Bronchial epithelial cell (primary cell): ENCODE measurements at regions not wholly inside any gene's neighbourhood (a gene's known extent, or its start where the extent isn't known, plus 50 kb on each side); places are given as distances from the start of the nearest gene placed in this dataset.
"Not testable (repeated sequence)": the region's sequence is repeated elsewhere in the genome, so short reads cannot be mapped to it uniquely, and the experiment has no call there.

ENCODE experiments used
- DNase-seq: peaks from one replicate; pipeline ENCODE4 v3.0.0-alpha.2; 2010; ENCODE audit warnings: low read depth
- FAIRE-seq: peaks from 2 replicates; lab custom pipeline; 2011; peaks lifted over from hg19 to GRCh38; lab: Jason Lieb, UNC
- H3K27me3 ChIP-seq: 2 replicates; pipeline ENCODE4 v1.5.1; 2011; ENCODE audit warnings: low read length; ENCODE audit not compliant: control insufficient read depth, insufficient read depth
- H3K36me3 ChIP-seq: 2 replicates; pipeline ENCODE4 v1.5.1; 2011; ENCODE audit warnings: low read length; ENCODE audit not compliant: control insufficient read depth, insufficient read depth
- H3K4me3 ChIP-seq: 2 replicates; pipeline ENCODE4 v1.5.1; 2011; ENCODE audit warnings: mild to moderate bottlenecking, low read depth, low read length, control low read depth
- CTCF ChIP-seq: IDR thresholded peaks from 2 replicates; pipeline ENCODE4 v1.5.1; 2011; ENCODE audit warnings: mild to moderate bottlenecking, moderate library complexity, low read length, control low read depth, inconsistent platforms; ENCODE audit not compliant: insufficient read depth, severe bottlenecking

GRCh38 chr2:123609077-123609476, 416.0 kb upstream of the CNTNAP5 start:
- FAIRE-seq (no peak), DNase-seq (no peak)
- TF ChIP-seq CTCF = no peak
- no peaks in the 10 kb centered on the region for H3K36me3 ChIP-seq
- no peaks in the 10 kb centered on the region for H3K27me3 ChIP-seq
- no peak overlapping the region for H3K4me3 ChIP-seq

- DNase-seq (no peak), FAIRE-seq (no peak)
Measured at GRCh38 chr2:123614596-123614995, 410.5 kb upstream of the CNTNAP5 start.

GRCh38 chr2:123618642-123619041, 406.4 kb upstream of the CNTNAP5 start:
- not testable (repeated sequence) for H3K4me3 ChIP-seq, DNase-seq, FAIRE-seq, H3K27me3 ChIP-seq, H3K36me3 ChIP-seq

More at GRCh38 chr2:123614596-123614995, 410.5 kb upstream of the CNTNAP5 start:
- H3K36me3 ChIP-seq = no peaks in the 10 kb centered on the region
- H3K4me3 ChIP-seq = no peak overlapping the region
- no peak for TF ChIP-seq CTCF
- no peaks in the 10 kb centered on the region for H3K27me3 ChIP-seq

DNA sequence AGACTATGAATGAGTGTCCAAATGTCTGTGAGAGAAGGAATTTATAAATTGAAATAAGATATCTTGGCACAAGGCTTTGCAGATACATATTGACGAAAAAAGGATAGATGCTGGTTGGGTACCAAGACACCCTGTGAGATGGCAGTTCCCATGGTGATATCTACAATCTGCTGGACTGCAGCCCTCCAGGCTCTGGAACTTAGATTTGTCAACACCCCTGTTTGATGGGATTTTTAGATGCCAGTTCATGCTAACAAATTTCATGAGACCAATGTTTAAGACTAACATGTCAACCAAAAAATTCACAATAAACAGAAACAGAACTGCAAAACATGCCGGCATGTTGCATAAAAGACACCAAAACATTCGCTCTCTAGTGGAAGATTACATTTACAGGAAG, 400.3 kb upstream of the CNTNAP5 start:
- DNase-seq = no peak
- H3K36me3 ChIP-seq = no peaks in the 10 kb centered on the region
- TF ChIP-seq CTCF = no peak
- H3K4me3 ChIP-seq = no peak overlapping the region
- no peaks in the 10 kb centered on the region for H3K27me3 ChIP-seq
- no peak for FAIRE-seq

- no peaks in the 10 kb centered on the region for H3K27me3 ChIP-seq
- DNase-seq (no peak), FAIRE-seq (no peak)
- no peaks in the 10 kb centered on the region for H3K36me3 ChIP-seq
- no peak for TF ChIP-seq CTCF
- H3K4me3 ChIP-seq = no peak overlapping the region
Measured at GRCh38 chr2:123636232-123636631, 388.9 kb upstream of the CNTNAP5 start.

GRCh38 chr2:123640685-123641335, 384.3 kb upstream of the CNTNAP5 start:
- no peak for TF ChIP-seq CTCF
- DNase-seq (no peak), FAIRE-seq (no peak)
- Histone ChIP-seq H3K27me3 (no peaks in the 10 kb centered on the region), H3K36me3 (no peaks in the 10 kb centered on the region), H3K4me3 (no peak overlapping the region)
